Peyer's patch (tissue), 4 donors: ENCODE measurements at regions not wholly inside any gene's neighbourhood (a gene's known extent, or its start where the extent isn't known, plus 50 kb on each side); places are given as distances from the start of the nearest gene placed in this dataset.

Experiments
- DNase-seq, 3 donors: peaks; one replicate each; pipeline ENCODE4 v3.0.0-alpha.2; 2017 to 2019
- H3K27ac ChIP-seq, 4 donors: fragments of 200-600 bp; sonication (generic); one replicate each; pipeline ENCODE4 v1.5.1; 2016 to 2019
- H3K27me3 ChIP-seq, 2 donors: fragments of 200-600 bp; sonication (generic); one replicate each; pipeline ENCODE4 v1.5.1; 2019
- H3K36me3 ChIP-seq, 3 donors: fragments of 200-600 bp; sonication (generic); one replicate each; pipeline ENCODE4 v1.5.1; 2016 to 2019
- H3K4me1 ChIP-seq, 4 donors: fragments of 200-600 bp; sonication (generic); one replicate each; pipeline ENCODE4 v1.5.1; 2016 to 2019
- H3K4me3 ChIP-seq, 4 donors: fragments of 200-600 bp; sonication (generic); 1 replicate in 3 of 4; 2 replicates in 1 of 4; pipeline ENCODE4 v1.5.1; 2016 to 2019; ENCODE audit warnings: mild to moderate bottlenecking in 1 of 4
- H3K9me3 ChIP-seq, 4 donors: fragments of 200-600 bp; sonication (generic); one replicate each; pipeline ENCODE4 v1.5.1; 2016 to 2019; ENCODE audit warnings: mild to moderate bottlenecking in 1 of 4
- CTCF ChIP-seq, 6 experiments: fragments of 450-650 bp in 4 of 6; fragments of 200-600 bp in 2 of 6; sonication (generic) in 1 of 6; IDR thresholded peaks; one replicate each; pipeline ENCODE4 v1.5.1; 2017 to 2019; ENCODE audit warnings: antibody characterized with exemption in 6 of 6, mild to moderate bottlenecking in 3 of 6, moderate library complexity in 1 of 6
- POLR2A ChIP-seq, 2 donors: fragments of 450-650 bp; IDR thresholded peaks; one replicate each; pipeline ENCODE4 v1.5.1; 2017; ENCODE audit warnings: antibody characterized with exemption in 2 of 2, mild to moderate bottlenecking in 2 of 2, moderate library complexity in 2 of 2

DNA sequence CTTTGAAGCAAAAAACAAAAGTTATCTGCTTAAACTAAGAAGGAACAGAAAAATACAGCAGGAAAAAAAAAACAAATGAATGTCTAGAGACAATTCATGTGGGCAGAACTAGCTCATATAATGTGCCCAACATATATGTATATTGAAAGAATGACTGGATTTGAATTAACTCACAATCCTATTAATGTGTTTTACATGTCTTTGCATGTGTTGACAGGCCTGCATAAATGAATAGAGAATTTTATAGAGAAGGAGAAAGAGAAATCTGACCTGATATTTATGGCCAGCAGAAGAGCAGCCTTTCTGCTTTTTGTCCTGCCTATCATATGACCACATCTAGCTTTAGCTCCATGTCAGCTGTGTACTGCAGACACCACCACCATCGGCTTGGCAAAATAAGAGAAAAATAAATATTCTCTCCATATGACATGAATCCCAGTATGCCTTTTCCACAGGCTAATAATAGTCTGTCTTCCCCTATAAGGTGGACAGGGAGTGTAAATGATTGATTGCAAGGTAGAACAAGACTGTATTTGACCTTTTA, 171.5 kb upstream of the PALMD start:
- Histone ChIP-seq H3K4me1 (no peaks in the 10 kb centered on the region), H3K9me3 (no peaks in the 10 kb centered on the region), H3K27ac (no peak overlapping the region), H3K27me3 (no peaks in the 10 kb centered on the region), H3K4me3 (no peak overlapping the region), H3K36me3 (no peaks in the 10 kb centered on the region)
- DNase-seq = no peak
- TF ChIP-seq CTCF (IDR thresholded peaks at IDR 0.05) (no peak), POLR2A (IDR thresholded peaks at IDR 0.05) (no peak)

GRCh38 chr1:99476058-99476457, 169.9 kb upstream of the PALMD start:
- no peaks in the 10 kb centered on the region for H3K9me3 ChIP-seq

DNA sequence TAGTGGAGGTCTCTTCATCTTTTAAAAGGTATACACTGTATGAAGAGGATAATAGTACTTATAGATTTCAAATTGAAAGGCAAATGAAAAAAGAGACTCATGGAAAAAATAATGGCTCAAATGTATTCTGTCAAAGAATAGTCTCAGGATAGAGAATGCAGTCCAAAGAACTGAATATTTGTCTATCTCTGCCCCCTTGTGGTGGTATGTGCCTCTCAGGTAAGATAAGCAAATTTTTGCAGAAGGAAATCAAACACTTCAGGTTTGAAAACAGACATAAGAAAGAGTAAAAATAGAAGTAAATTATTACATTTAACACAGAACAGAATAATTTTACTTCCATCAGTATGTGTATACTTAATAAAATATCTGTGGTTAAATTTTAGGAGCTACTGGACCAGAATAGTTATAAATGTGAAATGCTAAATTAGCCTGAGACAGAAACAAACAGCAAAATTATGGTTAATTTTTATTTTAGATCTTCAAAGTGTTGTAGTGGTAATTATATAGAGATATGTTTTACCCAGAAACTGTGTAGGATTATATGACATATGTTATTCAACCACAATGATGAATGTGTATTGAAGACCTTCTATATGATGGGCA, 164.4 kb upstream of the PALMD start:
- no peak for DNase-seq
- TF ChIP-seq POLR2A (IDR thresholded peaks at IDR 0.05) (no peak), CTCF (IDR thresholded peaks at IDR 0.05) (peak in 5 of 6 experiments; percentile 41 to 59 (median 58))
- no peaks in the 10 kb centered on the region for H3K36me3 ChIP-seq
- no peak overlapping the region for H3K27ac ChIP-seq
- no peaks in the 10 kb centered on the region for H3K4me1 ChIP-seq
- H3K4me3 ChIP-seq = no peak overlapping the region
- H3K9me3 ChIP-seq = no peaks in the 10 kb centered on the region
- no peaks in the 10 kb centered on the region for H3K27me3 ChIP-seq

More at GRCh38 chr1:99476058-99476457, 169.9 kb upstream of the PALMD start:
- DNase-seq = no peak
- no peak for TF ChIP-seq CTCF (IDR thresholded peaks at IDR 0.05)
- TF ChIP-seq POLR2A (IDR thresholded peaks at IDR 0.05) = no peak
- Histone ChIP-seq H3K4me1 (no peaks in the 10 kb centered on the region), H3K27ac (no peak overlapping the region), H3K27me3 (no peaks in the 10 kb centered on the region), H3K4me3 (no peak overlapping the region), H3K36me3 (no peaks in the 10 kb centered on the region)

- Histone ChIP-seq H3K27me3 (no peaks in the 10 kb centered on the region), H3K4me3 (no peak overlapping the region), H3K36me3 (no peaks in the 10 kb centered on the region), H3K9me3 (no peaks in the 10 kb centered on the region), H3K27ac (no peak overlapping the region), H3K4me1 (no peaks in the 10 kb centered on the region)
- TF ChIP-seq CTCF (IDR thresholded peaks at IDR 0.05) (no peak), POLR2A (IDR thresholded peaks at IDR 0.05) (no peak)
- no peak for DNase-seq
Observed at GRCh38 chr1:99482286-99482685, 163.6 kb upstream of the PALMD start.

GRCh38 chr1:99482750-99483149, 163.2 kb upstream of the PALMD start:
- H3K9me3 ChIP-seq = no peaks in the 10 kb centered on the region
- DNase-seq = no peak
- no peaks in the 10 kb centered on the region for H3K36me3 ChIP-seq
- no peaks in the 10 kb centered on the region for H3K27me3 ChIP-seq
- H3K4me1 ChIP-seq = no peaks in the 10 kb centered on the region
- no peak overlapping the region for H3K27ac ChIP-seq
- H3K4me3 ChIP-seq = no peak overlapping the region
- TF ChIP-seq POLR2A (IDR thresholded peaks at IDR 0.05) (no peak), CTCF (IDR thresholded peaks at IDR 0.05) (no peak)
